ENCODE measurements at regions not wholly inside any gene's neighbourhood (a gene's known extent, or its start where the extent isn't known, plus 50 kb on each side); places are given as distances from the start of the nearest gene placed in this dataset.
A peak's percentile ranks its signal among the peaks of the same experiment; 100 is the strongest.
"Not testable (repeated sequence)": the region's sequence is repeated elsewhere in the genome, so short reads cannot be mapped to it uniquely, and the experiment has no call there.

GRCh38 chrX:65595460-65595876, 60.9 kb upstream of the LAS1L start:
- no peaks in the 10 kb centered on the region for H3K36me3 Mint-ChIP-seq
- H3K9me3 Mint-ChIP-seq = no peaks in the 10 kb centered on the region
- peak; percentile 95 for DNase-seq
- peak overlapping the region; percentile 96 for H3K27ac Mint-ChIP-seq
- peaks cover 49% of the 10 kb centered on the region for H3K4me1 Mint-ChIP-seq (ENCODE audit: low read depth)
- ChIA-PET POLR2A (interaction anchor here (0.6 to 1.8 kb wide), 6 partner anchors 11 to 432 kb away, joined by 3 to 13 read pairs (median 6); no protein-coding TSS in a partner anchor), CTCF (interaction anchor here (0.6 to 2.1 kb wide), 6 partner anchors 11 to 124 kb away, joined by 3 to 8 read pairs (median 4); partner anchors contain the start of gene MSN)
- peak overlapping the region; percentile 43 for H3K4me3 Mint-ChIP-seq
- intact Hi-C loops (cut with micrococcal nuclease) = loop anchor here (1.0 to 2.0 kb wide), 9 partner anchors 12 to 449 kb away; no protein-coding TSS in a partner anchor
- no peaks in the 10 kb centered on the region for H3K27me3 Mint-ChIP-seq

GRCh38 chrX:65591206-65591605, 56.6 kb upstream of the LAS1L start:
- Mint-ChIP-seq H3K27me3 (no peaks in the 10 kb centered on the region), H3K27ac (no peak overlapping the region), H3K36me3 (no peaks in the 10 kb centered on the region), H3K4me3 (no peak overlapping the region), H3K9me3 (no peaks in the 10 kb centered on the region), H3K4me1 (ENCODE audit: low read depth) (peaks cover 17% of the 10 kb centered on the region)
- DNase-seq = no peak
- intact Hi-C loops (cut with micrococcal nuclease) = no loop called here
- ChIA-PET POLR2A (no interaction called here), CTCF (interaction anchor here (0.8 kb wide), 1 partner anchor 10 kb away, joined by 3 read pairs; no protein-coding TSS in a partner anchor)

DNA sequence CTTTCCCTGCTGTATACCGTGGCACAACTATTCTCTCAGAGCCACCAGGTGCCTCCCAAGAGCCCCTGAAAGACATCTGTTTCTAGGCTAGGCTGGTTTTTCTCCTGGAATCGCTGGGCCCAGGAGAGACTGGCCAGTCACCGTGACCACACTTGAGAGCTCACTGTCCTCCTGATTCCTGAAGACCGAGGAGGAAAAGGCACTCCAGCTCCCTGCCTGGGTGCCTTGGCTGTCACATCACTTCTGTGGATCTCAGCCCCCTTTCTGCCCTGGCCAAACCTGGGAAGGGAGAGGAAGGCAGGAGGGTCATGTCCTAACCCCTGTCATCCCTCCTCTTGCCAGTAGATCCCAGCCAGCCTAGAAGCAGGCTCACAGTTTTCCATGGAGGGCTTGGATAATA, 54.7 kb upstream of the LAS1L start:
- H3K4me1 Mint-ChIP-seq (ENCODE audit: low read depth) = peaks cover 7% of the 10 kb centered on the region
- H3K9me3 Mint-ChIP-seq = no peaks in the 10 kb centered on the region
- ChIA-PET POLR2A (no interaction called here), CTCF (no interaction called here)
- no peak for DNase-seq
- H3K27me3 Mint-ChIP-seq = no peaks in the 10 kb centered on the region
- H3K27ac Mint-ChIP-seq = no peak overlapping the region
- H3K36me3 Mint-ChIP-seq = no peaks in the 10 kb centered on the region
- H3K4me3 Mint-ChIP-seq = no peak overlapping the region
- intact Hi-C loops (cut with micrococcal nuclease) = no loop called here

GRCh38 chrX:65588795-65589194, 54.2 kb upstream of the LAS1L start:
- Mint-ChIP-seq H3K27me3 (no peaks in the 10 kb centered on the region), H3K27ac (no peak overlapping the region), H3K4me3 (no peak overlapping the region), H3K4me1 (ENCODE audit: low read depth) (peaks cover 2% of the 10 kb centered on the region), H3K9me3 (no peaks in the 10 kb centered on the region), H3K36me3 (no peaks in the 10 kb centered on the region)
- ChIA-PET CTCF (no interaction called here), POLR2A (no interaction called here)
- intact Hi-C loops (cut with micrococcal nuclease) = no loop called here
- DNase-seq = no peak

- Mint-ChIP-seq H3K4me3 (no peak overlapping the region), H3K27ac (no peak overlapping the region), H3K4me1 (ENCODE audit: low read depth) (no peaks in the 10 kb centered on the region), H3K36me3 (no peaks in the 10 kb centered on the region), H3K9me3 (no peaks in the 10 kb centered on the region), H3K27me3 (no peaks in the 10 kb centered on the region)
- no peak for DNase-seq
- CTCF ChIA-PET = no interaction called here
- intact Hi-C loops (cut with micrococcal nuclease) = no loop called here
- POLR2A ChIA-PET = no interaction called here
These were observed 53.3 kb upstream of the LAS1L start for GRCh38 chrX:65587616-65588526.

DNA sequence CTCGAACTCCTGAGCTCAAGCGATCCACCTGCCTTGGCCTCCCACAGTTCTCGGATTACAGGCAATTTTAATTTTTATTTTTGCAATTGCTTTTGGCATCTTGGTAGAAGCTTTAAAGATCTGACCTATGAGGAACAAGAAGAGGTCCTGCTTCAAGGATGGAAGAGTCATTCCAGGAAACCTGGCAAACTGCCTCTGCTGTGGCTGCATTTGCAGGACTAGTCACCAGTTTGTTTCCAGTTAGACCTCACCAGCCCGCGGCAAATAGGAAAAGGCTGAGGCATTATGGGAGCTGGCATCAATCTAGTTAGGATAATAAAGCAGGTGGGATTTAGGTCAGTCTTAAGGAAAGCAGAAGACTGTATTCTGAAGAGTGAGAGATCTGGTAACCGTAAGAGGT, 51.9 kb upstream of the LAS1L start:
- H3K9me3 Mint-ChIP-seq = no peaks in the 10 kb centered on the region
- ChIA-PET CTCF (interaction anchor here (0.6 kb wide), 1 partner anchor 165 kb away, joined by 3 read pairs; no protein-coding TSS in a partner anchor), POLR2A (no interaction called here)
- intact Hi-C loops (cut with micrococcal nuclease) = no loop called here
- peaks cover 3% of the 10 kb centered on the region for H3K4me1 Mint-ChIP-seq (ENCODE audit: low read depth)
- no peaks in the 10 kb centered on the region for H3K36me3 Mint-ChIP-seq
- H3K4me3 Mint-ChIP-seq = no peak overlapping the region
- no peaks in the 10 kb centered on the region for H3K27me3 Mint-ChIP-seq
- no peak overlapping the region for H3K27ac Mint-ChIP-seq
- DNase-seq = no peak

- H3K27me3 Mint-ChIP-seq; DNase-seq; intact Hi-C loops (cut with micrococcal nuclease); H3K27ac Mint-ChIP-seq; H3K4me3 Mint-ChIP-seq; CTCF ChIA-PET; H3K4me1 Mint-ChIP-seq (ENCODE audit: low read depth); H3K9me3 Mint-ChIP-seq; H3K36me3 Mint-ChIP-seq: not testable (repeated sequence)
- POLR2A ChIA-PET = interaction anchor here (0.8 kb wide), 1 partner anchor 146 kb away, joined by 3 read pairs; no protein-coding TSS in a partner anchor
These were observed 50.6 kb upstream of the LAS1L start for GRCh38 chrX:65585226-65585625.

Data from activated CD4-positive, alpha-beta memory T cell treated with anti-CD3 and anti-CD28 coated beads for 36 hours (primary cell).